ENCODE measurements at regions not wholly inside any gene's neighbourhood (a gene's known extent, or its start where the extent isn't known, plus 50 kb on each side); places are given as distances from the start of the nearest gene placed in this dataset.

GRCh38 chr4:165724786-165725185, 148.3 kb upstream of the TLL1 start:
- DNase-seq, result no peak

- no peak for DNase-seq
Measured at GRCh38 chr4:165725352-165725751, 147.7 kb upstream of the TLL1 start.

- no peak for DNase-seq
Measured at GRCh38 chr4:165726831-165727230, 146.2 kb upstream of the TLL1 start.

GRCh38 chr4:165737309-165737972, 135.6 kb upstream of the TLL1 start:
- DNase-seq, result no peak

GRCh38 chr4:165738571-165738970, 134.5 kb upstream of the TLL1 start:
- no peak for DNase-seq

GRCh38 chr4:165740911-165741310, 132.1 kb upstream of the TLL1 start:
- DNase-seq, result no peak

GRCh38 chr4:165743422-165743821, 129.6 kb upstream of the TLL1 start:
- no peak for DNase-seq

- DNase-seq, result no peak
Measured at GRCh38 chr4:165744370-165744769, 128.7 kb upstream of the TLL1 start.

GRCh38 chr4:165748321-165748720, 124.7 kb upstream of the TLL1 start:
- no peak for DNase-seq

GRCh38 chr4:165751882-165752281, 121.2 kb upstream of the TLL1 start:
- DNase-seq, result no peak

GRCh38 chr4:165754664-165755063, 118.4 kb upstream of the TLL1 start:
- DNase-seq, result no peak

GRCh38 chr4:165756836-165757235, 116.2 kb upstream of the TLL1 start:
- DNase-seq, result no peak

- no peak for DNase-seq
Measured at GRCh38 chr4:165757451-165757850, 115.6 kb upstream of the TLL1 start.

GRCh38 chr4:165758086-165758485, 115.0 kb upstream of the TLL1 start:
- DNase-seq, result no peak

GRCh38 chr4:165760182-165760581, 112.9 kb upstream of the TLL1 start:
- no peak for DNase-seq

GRCh38 chr4:165761963-165762362, 111.1 kb upstream of the TLL1 start:
- DNase-seq, result no peak

GRCh38 chr4:165763640-165764039, 109.4 kb upstream of the TLL1 start:
- no peak for DNase-seq

- no peak for DNase-seq
Measured at GRCh38 chr4:165765053-165765452, 108.0 kb upstream of the TLL1 start.

GRCh38 chr4:165766018-165766417, 107.0 kb upstream of the TLL1 start:
- no peak for DNase-seq

GRCh38 chr4:165766976-165767375, 106.1 kb upstream of the TLL1 start:
- DNase-seq, result no peak

GRCh38 chr4:165767671-165768070, 105.4 kb upstream of the TLL1 start:
- DNase-seq, result no peak

- DNase-seq, result no peak
Measured at GRCh38 chr4:165768281-165768680, 104.8 kb upstream of the TLL1 start.

GRCh38 chr4:165774326-165774725, 98.7 kb upstream of the TLL1 start:
- no peak for DNase-seq

- DNase-seq, result no peak
Measured at GRCh38 chr4:165779950-165780670, 92.9 kb upstream of the TLL1 start.

- no peak for DNase-seq
Measured at GRCh38 chr4:165780735-165781134, 92.3 kb upstream of the TLL1 start.

Measured in CD4-positive, alpha-beta T cell treated with Interleukin-1 beta for 1 hour (primary cell).